ENCODE measurements at regions not wholly inside any gene's neighbourhood (a gene's known extent, or its start where the extent isn't known, plus 50 kb on each side); places are given as distances from the start of the nearest gene placed in this dataset.

DNA sequence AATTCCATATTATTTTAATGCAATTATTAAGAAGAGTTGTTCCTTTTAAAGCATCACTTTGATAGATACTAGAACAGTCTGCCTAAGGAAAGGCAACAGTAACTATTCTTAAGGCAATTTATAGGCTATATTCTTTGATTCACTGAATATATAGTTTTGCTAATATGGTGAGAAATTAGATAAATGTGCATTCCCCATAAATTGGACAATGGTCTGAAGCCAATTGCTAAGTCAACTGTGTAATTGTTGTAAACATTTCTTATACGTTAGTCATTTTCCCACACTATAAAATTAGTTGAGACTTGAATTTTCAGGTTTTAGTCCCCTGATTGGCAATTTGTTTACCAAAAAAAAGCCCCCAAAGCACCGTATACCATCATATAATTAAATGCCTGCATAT, 263.0 kb upstream of the NECTIN3 start:
- TF ChIP-seq TAF1 (IDR thresholded peaks at IDR 0.05; ENCODE audit: borderline replicate concordance, low read depth, low read length) (no peak), POLR2A (IDR thresholded peaks at IDR 0.05; ENCODE audit: low read depth, low read length) (no peak), POLR2AphosphoS5 (IDR thresholded peaks at IDR 0.05; ENCODE audit: low read depth, low read length) (no peak)
- no peak for FAIRE-seq
- no peak for DNase-seq (ENCODE audit: insufficient read length)

DNA sequence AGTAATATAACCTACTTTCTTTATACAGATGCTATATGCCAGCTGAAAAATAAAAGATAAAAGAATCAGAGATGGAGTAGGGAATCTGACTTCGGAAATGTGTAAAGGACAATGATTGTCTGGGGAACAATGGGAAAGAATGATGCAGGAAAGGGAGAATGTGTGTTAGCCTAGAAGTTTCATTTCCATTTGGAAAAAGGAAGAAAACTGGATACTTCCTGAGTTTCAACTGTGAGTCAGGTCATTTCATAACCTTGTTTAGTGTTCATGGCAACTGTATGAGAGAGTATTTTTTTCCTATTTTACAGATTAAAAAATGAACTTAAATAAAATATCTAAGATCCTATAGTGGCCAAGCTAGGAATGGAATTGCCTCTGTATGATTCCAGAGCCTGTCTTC, 261.3 kb upstream of the NECTIN3 start:
- FAIRE-seq: no peak
- DNase-seq (ENCODE audit: insufficient read length): no peak
- no peak for TF ChIP-seq TAF1 (IDR thresholded peaks at IDR 0.05; ENCODE audit: borderline replicate concordance, low read depth, low read length)
- no peak for TF ChIP-seq POLR2A (IDR thresholded peaks at IDR 0.05; ENCODE audit: low read depth, low read length)
- no peak for TF ChIP-seq POLR2AphosphoS5 (IDR thresholded peaks at IDR 0.05; ENCODE audit: low read depth, low read length)

DNA sequence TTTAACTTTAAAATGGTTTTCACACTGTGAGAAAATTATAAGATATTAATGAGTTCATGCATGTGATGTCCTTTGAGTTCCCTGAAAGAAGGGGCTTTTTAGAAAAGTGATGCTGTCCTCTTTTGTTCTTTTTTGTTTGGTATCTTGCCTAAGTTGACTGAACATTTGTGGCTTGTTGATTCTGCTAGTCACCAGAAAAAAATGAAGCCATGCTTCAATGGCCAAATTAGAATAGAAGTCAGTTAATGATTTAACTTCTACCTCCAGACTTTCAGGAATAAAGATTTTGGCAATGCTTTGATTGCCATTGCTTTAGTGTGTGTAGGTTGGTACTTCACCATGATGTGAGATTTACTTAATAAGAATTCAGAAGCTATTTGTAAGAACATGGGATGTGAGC, 260.6 kb upstream of the NECTIN3 start:
- DNase-seq (ENCODE audit: insufficient read length) (no peak), FAIRE-seq (no peak)
- TF ChIP-seq POLR2AphosphoS5 (IDR thresholded peaks at IDR 0.05; ENCODE audit: low read depth, low read length) (no peak), POLR2A (IDR thresholded peaks at IDR 0.05; ENCODE audit: low read depth, low read length) (no peak), TAF1 (IDR thresholded peaks at IDR 0.05; ENCODE audit: borderline replicate concordance, low read depth, low read length) (no peak)

DNA sequence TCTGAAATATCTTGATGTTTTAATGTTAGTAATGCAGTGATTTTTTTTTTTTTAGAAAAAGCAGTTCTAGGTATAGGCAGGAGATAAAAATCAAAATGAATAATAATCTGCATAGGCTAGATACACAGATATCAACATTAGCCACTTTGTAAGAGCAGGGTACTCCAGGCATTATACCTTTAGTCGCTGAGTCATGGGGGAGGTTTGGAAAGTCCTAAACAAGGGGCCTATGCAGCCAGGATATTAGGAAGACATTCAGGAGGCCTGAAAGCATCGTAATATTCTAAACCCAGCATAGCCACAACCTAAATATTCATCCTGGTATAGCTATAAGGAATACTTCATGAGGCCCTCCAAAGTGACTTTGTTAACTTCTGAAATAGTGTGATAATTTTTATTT, 258.1 kb upstream of the NECTIN3 start:
- no peak for FAIRE-seq
- no peak for DNase-seq (ENCODE audit: insufficient read length)
- no peak for TF ChIP-seq POLR2AphosphoS5 (IDR thresholded peaks at IDR 0.05; ENCODE audit: low read depth, low read length)
- TF ChIP-seq TAF1 (IDR thresholded peaks at IDR 0.05; ENCODE audit: borderline replicate concordance, low read depth, low read length): no peak
- TF ChIP-seq POLR2A (IDR thresholded peaks at IDR 0.05; ENCODE audit: low read depth, low read length): no peak

DNA sequence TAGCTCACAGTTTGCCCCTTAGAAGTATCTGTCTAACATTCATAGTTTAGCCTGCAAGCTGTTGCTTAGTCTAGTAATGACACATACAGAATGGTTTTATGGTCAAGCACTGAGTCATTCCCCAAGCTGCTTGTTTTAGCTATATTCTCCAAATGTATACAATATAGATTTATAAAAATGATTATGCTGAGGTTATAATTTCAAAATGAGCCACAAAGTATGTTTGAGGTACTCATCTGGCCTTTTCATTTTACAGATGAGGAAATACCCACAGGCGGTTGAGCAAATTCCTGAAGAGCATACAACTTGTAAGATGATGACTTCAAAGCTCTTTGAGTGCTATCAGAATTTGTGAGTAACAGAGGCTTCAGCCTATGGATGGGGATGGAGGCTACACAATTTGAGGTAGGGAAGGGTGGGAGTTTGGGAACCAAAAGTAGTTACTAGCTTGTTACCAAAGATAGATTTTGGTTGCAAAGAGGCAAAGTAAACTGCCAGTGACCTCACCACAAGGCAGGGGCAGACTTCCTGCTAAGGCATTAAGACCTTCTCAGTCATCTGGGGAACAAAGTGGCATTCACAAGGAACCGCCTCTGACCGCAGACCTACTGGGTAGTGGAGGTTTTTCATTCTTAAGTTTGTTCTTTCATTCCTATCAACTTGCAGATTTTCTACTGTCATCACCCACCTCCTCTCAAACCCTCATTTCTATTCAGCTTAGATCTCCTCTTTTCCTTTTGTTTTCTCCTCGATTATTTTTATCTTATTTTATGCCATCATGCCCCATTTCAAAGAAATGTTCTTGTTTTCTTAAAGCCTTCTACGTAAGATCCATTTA, 257.2 kb upstream of the NECTIN3 start:
- peak; percentile 84 for FAIRE-seq
- TF ChIP-seq POLR2A (IDR thresholded peaks at IDR 0.05; ENCODE audit: low read depth, low read length) (no peak), POLR2AphosphoS5 (IDR thresholded peaks at IDR 0.05; ENCODE audit: low read depth, low read length) (no peak), TAF1 (IDR thresholded peaks at IDR 0.05; ENCODE audit: borderline replicate concordance, low read depth, low read length) (no peak)

DNA sequence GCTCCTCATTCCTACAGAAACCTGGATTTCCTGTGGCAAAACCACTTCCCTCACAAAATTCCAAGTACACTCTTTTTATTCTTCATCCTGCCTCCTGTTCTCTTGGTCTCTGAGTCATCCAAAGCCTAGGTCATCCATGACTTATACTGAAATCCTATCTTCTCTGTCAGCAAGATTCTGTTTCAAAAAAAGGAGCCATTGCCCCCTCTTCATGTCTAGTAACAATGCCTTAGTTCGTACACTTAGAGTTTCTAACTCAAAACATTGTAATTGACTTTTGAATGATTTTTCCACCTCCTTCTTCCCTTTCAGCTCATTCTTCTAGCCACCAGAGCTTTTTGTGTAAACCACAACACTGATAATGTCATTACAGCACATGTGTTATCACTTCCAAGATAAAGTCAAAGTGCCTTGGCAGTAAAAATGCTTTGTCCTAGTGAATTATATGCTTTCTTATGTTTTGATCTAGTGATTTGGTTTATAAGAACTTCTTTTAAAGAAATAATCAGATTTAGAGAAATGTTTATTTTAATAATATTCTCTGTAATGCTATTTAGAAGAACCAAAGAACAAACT, 256.5 kb upstream of the NECTIN3 start:
- DNase-seq (ENCODE audit: insufficient read length): no peak
- TF ChIP-seq TAF1 (IDR thresholded peaks at IDR 0.05; ENCODE audit: borderline replicate concordance, low read depth, low read length) (no peak), POLR2A (IDR thresholded peaks at IDR 0.05; ENCODE audit: low read depth, low read length) (no peak), POLR2AphosphoS5 (IDR thresholded peaks at IDR 0.05; ENCODE audit: low read depth, low read length) (no peak)
- peak; percentile 9 for FAIRE-seq

More for the DNA sequence above, 257.2 kb upstream of the NECTIN3 start:
- DNase-seq (ENCODE audit: insufficient read length): no peak

DNA sequence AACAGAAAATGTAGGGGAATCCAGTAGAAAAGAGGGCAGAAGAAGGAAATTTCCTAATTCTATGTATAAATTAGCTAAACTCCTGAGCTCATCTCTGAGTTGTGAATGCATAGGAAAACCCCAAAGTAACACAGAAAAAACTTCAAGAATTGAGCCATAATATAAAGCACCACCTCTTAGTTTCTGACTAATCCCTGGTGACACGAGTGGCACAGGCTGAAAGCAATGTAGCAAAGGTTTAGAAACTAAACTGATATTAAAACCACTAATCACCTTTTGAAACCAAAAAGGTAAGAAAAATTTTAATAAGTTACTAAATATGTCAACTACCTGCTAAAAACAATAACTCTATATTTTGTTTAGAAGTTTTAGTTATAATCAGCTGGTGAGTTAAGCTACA, 255.6 kb upstream of the NECTIN3 start:
- no peak for FAIRE-seq
- DNase-seq (ENCODE audit: insufficient read length): no peak

DNA sequence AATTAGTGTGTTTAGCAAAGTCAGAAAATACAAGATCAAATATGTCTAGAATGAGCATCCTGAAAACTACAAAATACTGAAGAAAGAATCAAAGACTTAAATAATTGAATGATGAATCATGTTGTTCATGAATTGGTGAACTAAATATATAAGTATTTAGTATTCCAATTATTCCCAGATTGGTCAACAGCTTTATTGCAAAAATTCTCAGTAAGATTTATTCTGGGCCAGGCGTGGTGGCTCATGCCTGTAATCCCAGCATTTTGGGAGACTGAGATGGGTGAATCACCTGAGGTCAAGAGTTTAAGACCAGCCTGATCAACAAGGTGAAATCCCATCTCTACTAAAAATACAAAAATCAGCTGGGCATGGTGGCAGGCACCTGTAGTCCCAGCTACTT, 250.0 kb upstream of the NECTIN3 start:
- no peak for DNase-seq (ENCODE audit: insufficient read length)
- no peak for FAIRE-seq
- TF ChIP-seq POLR2A (IDR thresholded peaks at IDR 0.05; ENCODE audit: low read depth, low read length): no peak
- TF ChIP-seq POLR2AphosphoS5 (IDR thresholded peaks at IDR 0.05; ENCODE audit: low read depth, low read length): no peak
- no peak for TF ChIP-seq TAF1 (IDR thresholded peaks at IDR 0.05; ENCODE audit: borderline replicate concordance, low read depth, low read length)

More for the DNA sequence above, 255.6 kb upstream of the NECTIN3 start:
- TF ChIP-seq TAF1 (IDR thresholded peaks at IDR 0.05; ENCODE audit: borderline replicate concordance, low read depth, low read length) (no peak), POLR2A (IDR thresholded peaks at IDR 0.05; ENCODE audit: low read depth, low read length) (no peak), POLR2AphosphoS5 (IDR thresholded peaks at IDR 0.05; ENCODE audit: low read depth, low read length) (no peak)

DNA sequence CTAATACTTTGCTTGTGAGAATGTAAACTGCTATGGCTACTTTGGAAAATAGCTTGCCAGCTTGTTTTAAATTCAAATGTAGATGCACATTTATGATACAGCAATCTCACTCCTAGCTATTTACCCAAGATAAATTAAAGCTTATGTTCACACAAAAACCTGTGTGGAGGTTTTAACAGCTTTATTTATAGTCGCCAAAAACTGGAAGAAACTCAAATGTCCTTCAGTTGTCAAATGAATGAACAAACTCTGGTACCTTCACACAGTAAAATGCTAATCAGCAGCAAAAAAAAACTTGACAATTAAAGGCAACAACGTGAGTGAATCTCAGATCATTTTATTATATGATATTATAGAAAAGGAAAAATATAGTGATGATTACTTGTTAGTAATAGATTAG, 248.6 kb upstream of the NECTIN3 start:
- no peak for TF ChIP-seq TAF1 (IDR thresholded peaks at IDR 0.05; ENCODE audit: borderline replicate concordance, low read depth, low read length)
- TF ChIP-seq POLR2A (IDR thresholded peaks at IDR 0.05; ENCODE audit: low read depth, low read length): no peak
- no peak for TF ChIP-seq POLR2AphosphoS5 (IDR thresholded peaks at IDR 0.05; ENCODE audit: low read depth, low read length)
- no peak for DNase-seq (ENCODE audit: insufficient read length)
- no peak for FAIRE-seq

DNA sequence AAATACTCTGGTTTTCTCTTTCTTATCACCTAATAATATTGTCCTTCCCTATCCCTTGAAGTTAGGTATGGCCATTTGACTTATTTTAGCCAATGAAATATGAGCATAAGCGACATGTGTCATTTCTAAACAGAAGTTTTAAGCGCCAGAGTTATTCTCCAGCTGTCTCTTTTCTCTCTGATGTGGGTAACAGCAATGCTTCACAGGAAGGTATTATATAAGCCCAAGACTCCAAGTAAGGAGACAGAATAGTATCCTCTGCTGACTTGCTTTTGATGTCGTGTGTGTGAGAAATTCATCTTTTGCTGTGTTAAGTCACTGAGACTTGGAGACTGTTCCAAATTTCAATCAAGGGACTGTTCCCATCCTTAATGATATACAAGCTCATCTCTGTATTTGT, 224.6 kb upstream of the NECTIN3 start:
- FAIRE-seq: no peak
- TF ChIP-seq POLR2A (IDR thresholded peaks at IDR 0.05; ENCODE audit: low read depth, low read length) (no peak), POLR2AphosphoS5 (IDR thresholded peaks at IDR 0.05; ENCODE audit: low read depth, low read length) (no peak), TAF1 (IDR thresholded peaks at IDR 0.05; ENCODE audit: borderline replicate concordance, low read depth, low read length) (no peak)
- no peak for DNase-seq (ENCODE audit: insufficient read length)

DNA sequence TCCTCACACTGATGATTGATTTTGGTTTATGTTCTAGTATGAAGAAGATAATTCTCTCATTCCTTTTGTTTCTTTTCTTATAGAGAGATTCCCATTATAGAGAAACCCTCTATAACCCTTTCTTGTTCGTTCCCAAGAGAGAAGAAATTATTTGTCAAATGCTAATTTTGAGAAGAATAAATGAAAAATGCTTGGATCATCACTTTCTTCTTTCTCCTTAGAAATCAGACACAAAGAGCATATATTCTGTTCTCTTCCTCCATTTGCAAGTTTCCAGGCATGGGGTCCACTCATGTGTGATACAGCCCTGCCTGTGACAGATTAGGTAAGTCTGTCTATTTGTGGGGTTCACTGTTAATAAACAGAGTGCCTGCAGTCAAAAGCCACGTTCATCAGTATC, 222.6 kb upstream of the NECTIN3 start:
- FAIRE-seq: no peak

DNA sequence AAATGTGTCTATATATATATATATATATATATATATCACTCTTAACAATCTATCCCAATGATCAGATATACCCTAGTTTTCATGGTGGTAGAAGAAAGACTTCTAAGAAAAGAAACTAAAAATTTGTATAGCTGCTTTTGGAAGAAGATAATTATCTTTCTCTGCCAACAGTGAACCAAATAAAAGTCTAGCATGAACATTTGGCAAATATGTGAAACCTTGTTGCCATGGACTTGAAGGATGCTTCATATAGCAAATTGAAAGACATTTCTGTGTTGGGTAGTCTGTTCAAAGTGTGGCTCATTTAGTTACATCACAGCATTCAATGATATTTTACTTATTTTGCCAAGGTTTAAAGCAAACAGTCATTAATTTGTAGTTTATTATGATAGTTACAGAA, 219.9 kb upstream of the NECTIN3 start:
- FAIRE-seq (no peak), DNase-seq (ENCODE audit: insufficient read length) (no peak)
- TF ChIP-seq POLR2AphosphoS5 (IDR thresholded peaks at IDR 0.05; ENCODE audit: low read depth, low read length): no peak
- TF ChIP-seq TAF1 (IDR thresholded peaks at IDR 0.05; ENCODE audit: borderline replicate concordance, low read depth, low read length): no peak
- TF ChIP-seq POLR2A (IDR thresholded peaks at IDR 0.05; ENCODE audit: low read depth, low read length): no peak

More for the DNA sequence above, 222.6 kb upstream of the NECTIN3 start:
- DNase-seq (ENCODE audit: insufficient read length): no peak
- TF ChIP-seq POLR2AphosphoS5 (IDR thresholded peaks at IDR 0.05; ENCODE audit: low read depth, low read length) (no peak), TAF1 (IDR thresholded peaks at IDR 0.05; ENCODE audit: borderline replicate concordance, low read depth, low read length) (no peak), POLR2A (IDR thresholded peaks at IDR 0.05; ENCODE audit: low read depth, low read length) (no peak)

Measured in GM12892 (cell line).